Ovary (tissue), 3 donors: ENCODE measurements at regions not wholly inside any gene's neighbourhood (a gene's known extent, or its start where the extent isn't known, plus 50 kb on each side); places are given as distances from the start of the nearest gene placed in this dataset.
"Not testable (repeated sequence)": the region's sequence is repeated elsewhere in the genome, so short reads cannot be mapped to it uniquely, and the experiment has no call there.

Experiments used
- CTCF ChIP-seq, 3 donors: fragments of 450-650 bp in 2 of 3; fragments of 200-600 bp in 1 of 3; IDR thresholded peaks; one replicate each; pipeline versions ENCODE4 v1.5.1 to v1.8.0; 2016 to 2022; ENCODE audit warnings: antibody characterized with exemption in 3 of 3, mild to moderate bottlenecking in 1 of 3
- EP300 ChIP-seq: sonication (generic); formaldehyde crosslinking; IDR thresholded peaks from one replicate; pipeline ENCODE4 v1.6.1; 2017; ENCODE audit warnings: antibody characterized with exemption
- POLR2A ChIP-seq: fragments of 450-650 bp; IDR thresholded peaks from one replicate; pipeline ENCODE4 v1.6.1; 2017; ENCODE audit warnings: antibody characterized with exemption, mild to moderate bottlenecking, moderate library complexity
- donor health status: DM: no; HTN: no; CAD: no.

- TF ChIP-seq CTCF (IDR thresholded peaks at IDR 0.05); POLR2A; EP300: not testable (repeated sequence)
Observed at GRCh38 chr3:137713965-137714364, 50.1 kb upstream of the SOX14 start.
